ENCODE measurements at regions not wholly inside any gene's neighbourhood (a gene's known extent, or its start where the extent isn't known, plus 50 kb on each side); places are given as distances from the start of the nearest gene placed in this dataset.

- no peaks in the 10 kb centered on the region for H3K36me3 ChIP-seq
- H3K27me3 ChIP-seq = peaks cover 0 to 3% of the 10 kb centered on the region in 2 donors
- H3K4me3 ChIP-seq = no peak overlapping the region
- no peaks in the 10 kb centered on the region for H3K9me3 ChIP-seq
- intact Hi-C loops (cut with DNase I; ENCODE audit: low total_unique reads) = no loop called here
- H3K27ac ChIP-seq = no peak overlapping the region
- no peaks in the 10 kb centered on the region for H3K4me1 ChIP-seq
- no peak for DNase-seq
- no peak for TF ChIP-seq CTCF (IDR thresholded peaks at IDR 0.05)
These were observed 215.6 kb upstream of the GYPA start for GRCh38 chr4:144355811-144356757.

- H3K9me3 ChIP-seq = no peaks in the 10 kb centered on the region
- H3K27ac ChIP-seq = no peak overlapping the region
- TF ChIP-seq CTCF (IDR thresholded peaks at IDR 0.05) = no peak
- H3K4me3 ChIP-seq = no peak overlapping the region
- intact Hi-C loops (cut with DNase I; ENCODE audit: low total_unique reads) = no loop called here
- peaks cover 0 to 3% of the 10 kb centered on the region in 2 donors for H3K27me3 ChIP-seq
- no peaks in the 10 kb centered on the region for H3K36me3 ChIP-seq
- no peak for DNase-seq
- H3K4me1 ChIP-seq = no peaks in the 10 kb centered on the region
These were observed 216.4 kb upstream of the GYPA start for GRCh38 chr4:144356941-144357381.

GRCh38 chr4:144357975-144358374, 217.5 kb upstream of the GYPA start:
- no peak overlapping the region for H3K27ac ChIP-seq
- no peaks in the 10 kb centered on the region for H3K4me1 ChIP-seq
- H3K9me3 ChIP-seq = no peaks in the 10 kb centered on the region
- H3K36me3 ChIP-seq = no peaks in the 10 kb centered on the region
- H3K4me3 ChIP-seq = no peak overlapping the region
- TF ChIP-seq CTCF (IDR thresholded peaks at IDR 0.05) = no peak
- DNase-seq = no peak
- intact Hi-C loops (cut with DNase I; ENCODE audit: low total_unique reads) = no loop called here
- peaks cover 0 to 3% of the 10 kb centered on the region in 2 donors for H3K27me3 ChIP-seq

- H3K36me3 ChIP-seq = no peaks in the 10 kb centered on the region
- DNase-seq = no peak
- intact Hi-C loops (cut with DNase I; ENCODE audit: low total_unique reads) = no loop called here
- no peak overlapping the region for H3K27ac ChIP-seq
- H3K27me3 ChIP-seq = no peaks in the 10 kb centered on the region
- TF ChIP-seq CTCF (IDR thresholded peaks at IDR 0.05) = no peak
- no peaks in the 10 kb centered on the region for H3K4me1 ChIP-seq
- no peak overlapping the region for H3K4me3 ChIP-seq
- no peaks in the 10 kb centered on the region for H3K9me3 ChIP-seq
These were observed 219.8 kb upstream of the GYPA start for GRCh38 chr4:144360146-144360793.

- Histone ChIP-seq H3K4me1 (no peaks in the 10 kb centered on the region), H3K36me3 (no peaks in the 10 kb centered on the region), H3K27me3 (no peaks in the 10 kb centered on the region), H3K9me3 (no peaks in the 10 kb centered on the region), H3K4me3 (no peak overlapping the region), H3K27ac (no peak overlapping the region)
- no peak for TF ChIP-seq CTCF (IDR thresholded peaks at IDR 0.05)
- intact Hi-C loops (cut with DNase I; ENCODE audit: low total_unique reads) = no loop called here
- no peak for DNase-seq
These were observed 221.8 kb upstream of the GYPA start for GRCh38 chr4:144362366-144362765.
